H9 (cell line): ENCODE measurements at regions not wholly inside any gene's neighbourhood (a gene's known extent, or its start where the extent isn't known, plus 50 kb on each side); places are given as distances from the start of the nearest gene placed in this dataset.

Source experiments
- DNase-seq: peaks from one replicate; pipeline ENCODE4 v3.0.0-alpha.2; 2017
- H2AFZ ChIP-seq: one replicate; pipeline ENCODE4 v1.6.1; 2013; ENCODE audit warnings: mild to moderate bottlenecking, low read length, control low read depth, moderate library complexity
- H2AK5ac ChIP-seq: 2 replicates; pipeline ENCODE4 v1.6.1; 2013; ENCODE audit warnings: low read length, control low read depth, mixed read lengths; ENCODE audit not compliant: insufficient read length
- H2BK120ac ChIP-seq: one replicate; pipeline ENCODE4 v1.6.1; 2013; ENCODE audit warnings: low read depth, mild to moderate bottlenecking, low read length, control low read depth, inconsistent platforms; ENCODE audit not compliant: poor library complexity, severe bottlenecking
- H2BK12ac ChIP-seq: 2 replicates; pipeline ENCODE4 v1.6.1; 2013; ENCODE audit warnings: low read length, control low read depth, mixed read lengths, low read depth; ENCODE audit not compliant: insufficient read length
- H2BK15ac ChIP-seq: 2 replicates; pipeline ENCODE4 v1.6.1; 2013; ENCODE audit warnings: low read depth, low read length, control low read depth
- H2BK20ac ChIP-seq: one replicate; pipeline ENCODE4 v1.6.1; 2013; ENCODE audit warnings: low read depth, mild to moderate bottlenecking, low read length, control low read depth, inconsistent platforms; ENCODE audit not compliant: poor library complexity, severe bottlenecking
- H2BK5ac ChIP-seq: 2 replicates; pipeline ENCODE4 v1.6.1; 2013; ENCODE audit warnings: low read length, control low read depth, mixed read lengths; ENCODE audit not compliant: insufficient read length
- H3K14ac ChIP-seq: 2 replicates; pipeline ENCODE4 v1.6.1; 2013; ENCODE audit warnings: low read length, control low read depth; ENCODE audit not compliant: insufficient read depth
- H3K18ac ChIP-seq: 2 replicates; pipeline ENCODE4 v1.6.1; 2013; ENCODE audit warnings: low read depth, mild to moderate bottlenecking, mixed read lengths, low read length, control low read depth; ENCODE audit not compliant: insufficient read length
- H3K23ac ChIP-seq: 2 replicates; pipeline ENCODE4 v1.6.1; 2013; ENCODE audit warnings: low read length, control low read depth, mixed read lengths, low read depth; ENCODE audit not compliant: insufficient read length
- H3K23me2 ChIP-seq: 2 replicates; pipeline ENCODE4 v1.6.1; 2013; ENCODE audit warnings: low read depth, mild to moderate bottlenecking, mixed read lengths, low read length, control low read depth; ENCODE audit not compliant: insufficient read length, poor library complexity, severe bottlenecking
- H3K27ac ChIP-seq: 2 replicates; pipeline ENCODE4 v1.5.1; 2013; ENCODE audit warnings: low read length, control low read depth, mixed read lengths, low read depth; ENCODE audit not compliant: insufficient read length
- H3K27me3 ChIP-seq: 2 replicates; pipeline ENCODE4 v1.6.1; 2013; ENCODE audit warnings: low read length, control low read depth, inconsistent platforms; ENCODE audit not compliant: insufficient read depth
- H3K4ac ChIP-seq: 2 replicates; pipeline ENCODE4 v1.6.1; 2013; ENCODE audit warnings: low read depth, mild to moderate bottlenecking, control low read depth, inconsistent platforms, low read length, moderate library complexity
- H3K4me1 ChIP-seq: 2 replicates; pipeline ENCODE4 v1.6.1; 2013; ENCODE audit warnings: low read length, control low read depth, inconsistent platforms; ENCODE audit not compliant: insufficient read depth
- H3K4me2 ChIP-seq: 2 replicates; pipeline ENCODE4 v1.6.1; 2013; ENCODE audit warnings: low read length, control low read depth, mixed read lengths; ENCODE audit not compliant: insufficient read length, insufficient read depth
- H3K56ac ChIP-seq: 2 replicates; pipeline ENCODE4 v1.6.1; 2013; ENCODE audit warnings: low read depth, mild to moderate bottlenecking, mixed read lengths, low read length, control low read depth; ENCODE audit not compliant: insufficient read length
- H3K79me1 ChIP-seq: 2 replicates; pipeline ENCODE4 v1.6.1; 2013; ENCODE audit warnings: low read depth, mild to moderate bottlenecking, moderate library complexity, low read length, control low read depth, inconsistent platforms; ENCODE audit not compliant: insufficient read depth, poor library complexity, severe bottlenecking
- H3K79me2 ChIP-seq: 2 replicates; pipeline ENCODE4 v1.6.1; 2013; ENCODE audit warnings: low read length, control low read depth, inconsistent platforms; ENCODE audit not compliant: insufficient read depth
- H3K9ac ChIP-seq: 2 replicates; pipeline ENCODE4 v1.6.1; 2013; ENCODE audit warnings: low read length, control low read depth, mixed read lengths; ENCODE audit not compliant: insufficient read length; ENCODE audit errors: extremely low read depth
- H3K9me3 ChIP-seq: one replicate; pipeline ENCODE4 v1.6.1; 2013; ENCODE audit warnings: low read depth, low read length, inconsistent platforms; ENCODE audit not compliant: control insufficient read depth
- H3T11ph ChIP-seq: one replicate; pipeline ENCODE4 v1.6.1; 2013; ENCODE audit warnings: mild to moderate bottlenecking, low read length, control low read depth, inconsistent platforms
- H4K20me1 ChIP-seq: one replicate; pipeline ENCODE4 v1.6.1; 2013; ENCODE audit not compliant: control insufficient read depth, insufficient read length, insufficient read depth
- H4K5ac ChIP-seq: 2 replicates; pipeline ENCODE4 v1.6.1; 2013; ENCODE audit warnings: low read depth, mild to moderate bottlenecking, mixed read lengths, low read length, control low read depth; ENCODE audit not compliant: insufficient read length
- H4K8ac ChIP-seq: replicated peaks from 2 replicates; pipeline ENCODE4 v1.6.1; 2013; ENCODE audit warnings: low read length, control low read depth, mixed read lengths, low read depth; ENCODE audit not compliant: insufficient read length
- H4K91ac ChIP-seq: 2 replicates; pipeline ENCODE4 v1.6.1; 2013; ENCODE audit warnings: low read depth, mild to moderate bottlenecking, moderate library complexity, mixed read lengths, low read length, control low read depth; ENCODE audit not compliant: insufficient read length
- H3K27ac Mint-ChIP-seq, 3 experiments: 2 replicates in 2 of 3; 3 replicates in 1 of 3; pipeline ENCODE4 v1.8.0; 2020 to 2021; ENCODE audit warnings: mixed read lengths in 3 of 3, mild to moderate bottlenecking in 1 of 3, moderate library complexity in 1 of 3
- H3K27me3 Mint-ChIP-seq: 2 replicates; pipeline ENCODE4 v1.8.0; 2021; ENCODE audit warnings: low read depth, mild to moderate bottlenecking, moderate library complexity, mixed read lengths
- H3K36me3 Mint-ChIP-seq, 3 experiments: 2 replicates in 2 of 3; 3 replicates in 1 of 3; pipeline ENCODE4 v1.8.0; 2020 to 2021; ENCODE audit warnings: low read depth in 3 of 3, mixed read lengths in 3 of 3; ENCODE audit not compliant: insufficient read depth in 1 of 3
- H3K4me1 Mint-ChIP-seq, 2 experiments: 2 replicates each; pipeline ENCODE4 v1.8.0; 2020; ENCODE audit warnings: mixed read lengths in 2 of 2
- H3K4me3 Mint-ChIP-seq, 2 experiments: 2 replicates in 1 of 2; 3 replicates in 1 of 2; pipeline ENCODE4 v1.8.0; 2020 to 2021; ENCODE audit warnings: mild to moderate bottlenecking in 2 of 2, mixed read lengths in 2 of 2, moderate library complexity in 1 of 2
- H3K9me3 Mint-ChIP-seq, 2 experiments: 2 replicates in 1 of 2; 3 replicates in 1 of 2; pipeline ENCODE4 v1.8.0; 2020; ENCODE audit warnings: mild to moderate bottlenecking in 2 of 2, mixed read lengths in 2 of 2, moderate library complexity in 1 of 2
- CTCF ChIP-seq: fragments of 200-600 bp; sonication (generic); conservative IDR thresholded peaks from 3 replicates; pipeline ENCODE4 v1.8.0; 2021; ENCODE audit warnings: antibody characterized with exemption, mild to moderate bottlenecking
- WGBS: extraction: QIAGEN DNeasy Blood & Tissue Kit; methylation state at CpG from one replicate; pipeline ENCODE4 v1.1.7; 2013; ENCODE audit warnings: missing lambda C conversion rate, low lambda C conversion rate, mixed read lengths; ENCODE audit not compliant: insufficient read length; ENCODE audit errors: extremely low coverage; 5-methylcytosine and 5-hydroxymethylcytosine counted together

- Mint-ChIP-seq H3K4me1 (0 out of 4 replicates have a peak, but pooled peaks cover 0 to 5% of the 10 kb centered on the region in 2 experiments), H3K27ac (no peak overlapping the region), H3K27me3 (no peaks in the 10 kb centered on the region), H3K4me3 (no peak overlapping the region), H3K9me3 (peaks cover 14 to 22% of the 10 kb centered on the region in 2 experiments), H3K36me3 (peaks cover 13 to 14% (median 14%) of the 10 kb centered on the region in 3 experiments)
- Histone ChIP-seq H2AFZ (no peak overlapping the region), H4K20me1 (no peaks in the 10 kb centered on the region), H3K9me3 (no peaks in the 10 kb centered on the region), H4K91ac (no peak overlapping the region), H3K23ac (no peak overlapping the region), H3K9ac (no peak overlapping the region), H3K4me1 (no peaks in the 10 kb centered on the region), H3K18ac (no peak overlapping the region), H3K79me2 (no peaks in the 10 kb centered on the region), H3K79me1 (no peaks in the 10 kb centered on the region), H2AK5ac (no peak overlapping the region), H3K23me2 (no peaks in the 10 kb centered on the region), H3K56ac (no peak overlapping the region), H3K14ac (no peak overlapping the region), H3K27ac (no peak overlapping the region), H3K27me3 (no peaks in the 10 kb centered on the region), H2BK15ac (no peak overlapping the region), H2BK5ac (no peak overlapping the region), H3K4ac (no peak overlapping the region), H2BK20ac (no peak overlapping the region), H3K4me2 (no peak overlapping the region), H4K8ac (no peak overlapping the region), H4K5ac (no peak overlapping the region), H3T11ph (no peak overlapping the region), H2BK120ac (no peak overlapping the region), H2BK12ac (no peak overlapping the region)
- DNase-seq = no peak
- no peak for TF ChIP-seq CTCF
- WGBS = no CpG with 5 or more reads among the region's 1 CpG
Observed at GRCh38 chr14:42269234-42269633, 662.6 kb downstream of the LRFN5 start.
